GM23338 (cell line): ENCODE measurements at regions not wholly inside any gene's neighbourhood (a gene's known extent, or its start where the extent isn't known, plus 50 kb on each side); places are given as distances from the start of the nearest gene placed in this dataset.

ENCODE experiments used
- ATAC-seq: fragments of 200-7000 bp; cut with Tn5 transposase; 3 replicates; pipeline ENCODE4 v1.9.1; 2020
- DNase-seq: peaks from one replicate; pipeline ENCODE4 v3.0.0-alpha.2; 2015; ENCODE audit warnings: low spot score
- H2AFZ ChIP-seq: fragments of 200-600 bp; sonication (generic); 2 replicates; pipeline ENCODE4 v1.8.0; 2016; ENCODE audit warnings: antibody characterized with exemption, mild to moderate bottlenecking, moderate library complexity
- H3F3A ChIP-seq: fragments of 200-600 bp; sonication (generic); replicated peaks from 2 replicates; pipeline ENCODE4 v1.8.0; 2017; ENCODE audit warnings: antibody characterized with exemption, mixed run types, low read depth
- H3K27ac ChIP-seq: fragments of 200-600 bp; sonication (generic); 2 replicates; pipeline ENCODE4 v1.6.1; 2016; ENCODE audit warnings: low read depth
- H3K27me3 ChIP-seq: fragments of 200-600 bp; sonication (generic); 2 replicates; pipeline ENCODE4 v1.8.0; 2016; ENCODE audit warnings: mild to moderate bottlenecking, mixed run types, moderate library complexity; ENCODE audit not compliant: insufficient read depth
- H3K36me3 ChIP-seq: fragments of 200-600 bp; sonication (generic); 2 replicates; pipeline ENCODE4 v1.8.0; 2016; ENCODE audit warnings: mild to moderate bottlenecking; ENCODE audit not compliant: insufficient read depth
- H3K4me1 ChIP-seq: fragments of 200-600 bp; sonication (generic); 2 replicates; pipeline ENCODE4 v1.8.0; 2016; ENCODE audit warnings: mild to moderate bottlenecking, moderate library complexity; ENCODE audit not compliant: insufficient read depth
- H3K4me2 ChIP-seq: fragments of 200-600 bp; sonication (generic); 2 replicates; pipeline ENCODE4 v1.7.1; 2017; ENCODE audit warnings: mixed run types
- H3K4me3 ChIP-seq: fragments of 200-600 bp; sonication (generic); 2 replicates; pipeline ENCODE4 v1.6.1; 2016; ENCODE audit warnings: mixed run types
- H3K79me2 ChIP-seq: fragments of 200-600 bp; sonication (generic); replicated peaks from 2 replicates; pipeline ENCODE4 v1.8.0; 2017; ENCODE audit warnings: mild to moderate bottlenecking; ENCODE audit not compliant: insufficient read depth
- H3K9me2 ChIP-seq: fragments of 200-600 bp; sonication (generic); 2 replicates; pipeline ENCODE4 v1.8.0; 2017; ENCODE audit not compliant: insufficient read depth
- H4K20me1 ChIP-seq: fragments of 200-600 bp; sonication (generic); replicated peaks from 2 replicates; pipeline ENCODE4 v1.8.0; 2017; ENCODE audit warnings: mild to moderate bottlenecking; ENCODE audit not compliant: insufficient read depth
- H3K27ac Mint-ChIP-seq: 2 replicates; pipeline ENCODE4 v1.8.0; 2020; ENCODE audit warnings: inconsistent platforms, mild to moderate bottlenecking, moderate library complexity, mixed read lengths
- H3K27me3 Mint-ChIP-seq: 3 replicates; pipeline ENCODE4 v1.8.0; 2022; ENCODE audit warnings: low read depth, mild to moderate bottlenecking, moderate library complexity, mixed read lengths, inconsistent platforms; ENCODE audit not compliant: insufficient read depth, poor library complexity
- H3K36me3 Mint-ChIP-seq: 3 replicates; pipeline ENCODE4 v1.8.0; 2021; ENCODE audit warnings: low read depth, mild to moderate bottlenecking, inconsistent platforms, moderate library complexity, mixed read lengths
- H3K4me1 Mint-ChIP-seq: 3 replicates; pipeline ENCODE4 v1.8.0; 2020; ENCODE audit warnings: mild to moderate bottlenecking, inconsistent platforms, mixed read lengths
- H3K4me3 Mint-ChIP-seq: 3 replicates; pipeline ENCODE4 v1.8.0; 2021; ENCODE audit warnings: moderate library complexity, mild to moderate bottlenecking, inconsistent platforms, mixed read lengths
- H3K9me3 Mint-ChIP-seq: 3 replicates; pipeline ENCODE4 v1.8.0; 2020; ENCODE audit warnings: moderate library complexity, mild to moderate bottlenecking, inconsistent platforms, mixed read lengths
- CREB1 ChIP-seq: fragments of 250-450 bp; sonication (Bioruptor Pico); IDR thresholded peaks from 2 replicates; pipeline ENCODE4 v1.5.0; 2020; ENCODE audit warnings: low read depth, mild to moderate bottlenecking, moderate library complexity
- EZH2 ChIP-seq: fragments of 200-600 bp; sonication (generic); IDR thresholded peaks from one replicate; pipeline ENCODE4 v1.8.0; 2017; ENCODE audit warnings: antibody characterized with exemption, mild to moderate bottlenecking, low read depth; ENCODE audit not compliant: unreplicated experiment
- EZH2phosphoT487 ChIP-seq: fragments of 200-600 bp; sonication (generic); IDR thresholded peaks from one replicate; pipeline ENCODE4 v1.8.1; 2018; ENCODE audit warnings: antibody characterized with exemption; ENCODE audit not compliant: unreplicated experiment
- NANOG ChIP-seq: IDR thresholded peaks from 2 replicates; pipeline ENCODE4 v1.6.1; 2016; ENCODE audit warnings: antibody characterized with exemption, borderline replicate concordance
- POLR2AphosphoS5 ChIP-seq: IDR thresholded peaks from 2 replicates; pipeline ENCODE4 v1.6.1; 2016; ENCODE audit warnings: antibody characterized with exemption, low read depth
- STAT1 ChIP-seq: IDR thresholded peaks from one replicate; pipeline ENCODE4 v1.6.1; 2016; ENCODE audit warnings: antibody characterized with exemption; ENCODE audit not compliant: unreplicated experiment
- ZNF114 ChIP-seq: fragments of 250-450 bp; sonication (Bioruptor Pico); IDR thresholded peaks from 2 replicates; pipeline ENCODE4 v1.5.0; 2020; ENCODE audit warnings: mild to moderate bottlenecking, moderate library complexity
- ZNF331 ChIP-seq: fragments of 250-450 bp; sonication (Bioruptor Pico); IDR thresholded peaks from 2 replicates; pipeline ENCODE4 v1.5.0; 2020; ENCODE audit warnings: low read depth, mild to moderate bottlenecking, moderate library complexity
- TF ChIP-seq, protein P1 (sequence below): IDR thresholded peaks from one replicate; pipeline ENCODE4 v1.6.1; 2018; ENCODE audit warnings: antibody characterized with exemption; ENCODE audit not compliant: unreplicated experiment
- TF ChIP-seq, protein P2 (sequence below), 2 experiments: fragments of 200-600 bp in 1 of 2; sonication (generic) in 1 of 2; conservative IDR thresholded peaks; 2 replicates each; pipeline versions ENCODE4 v1.5.1 to v1.6.1; 2016 to 2017; ENCODE audit warnings: antibody characterized with exemption in 2 of 2, low read depth in 2 of 2, mild to moderate bottlenecking in 2 of 2, moderate library complexity in 1 of 2
- TF ChIP-seq, protein P3 (sequence below): IDR thresholded peaks from 2 replicates; pipeline ENCODE4 v1.6.1; 2016; ENCODE audit warnings: antibody characterized with exemption

DNA sequence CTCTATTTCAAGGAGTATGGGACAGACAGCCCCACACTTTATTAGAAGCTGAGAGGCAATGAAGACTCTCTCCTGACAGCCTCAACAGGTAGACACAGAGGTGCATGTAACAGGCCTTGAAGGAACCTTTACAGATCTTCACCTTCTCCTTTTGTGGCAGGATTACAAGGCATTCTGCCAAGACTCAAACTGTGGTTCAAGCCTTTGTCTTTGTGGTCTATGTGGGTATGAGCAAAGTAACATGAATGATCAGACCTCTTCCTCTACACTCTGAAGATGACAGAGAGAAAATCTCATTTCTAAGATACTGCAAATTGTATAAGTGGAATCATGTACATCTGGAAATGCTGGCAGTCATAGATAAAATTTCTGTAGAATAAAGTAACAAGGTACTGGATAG, 346.9 kb downstream of the CDH9 start (continued):
- TF ChIP-seq STAT1, result no peak
- TF ChIP-seq, protein P1, sequence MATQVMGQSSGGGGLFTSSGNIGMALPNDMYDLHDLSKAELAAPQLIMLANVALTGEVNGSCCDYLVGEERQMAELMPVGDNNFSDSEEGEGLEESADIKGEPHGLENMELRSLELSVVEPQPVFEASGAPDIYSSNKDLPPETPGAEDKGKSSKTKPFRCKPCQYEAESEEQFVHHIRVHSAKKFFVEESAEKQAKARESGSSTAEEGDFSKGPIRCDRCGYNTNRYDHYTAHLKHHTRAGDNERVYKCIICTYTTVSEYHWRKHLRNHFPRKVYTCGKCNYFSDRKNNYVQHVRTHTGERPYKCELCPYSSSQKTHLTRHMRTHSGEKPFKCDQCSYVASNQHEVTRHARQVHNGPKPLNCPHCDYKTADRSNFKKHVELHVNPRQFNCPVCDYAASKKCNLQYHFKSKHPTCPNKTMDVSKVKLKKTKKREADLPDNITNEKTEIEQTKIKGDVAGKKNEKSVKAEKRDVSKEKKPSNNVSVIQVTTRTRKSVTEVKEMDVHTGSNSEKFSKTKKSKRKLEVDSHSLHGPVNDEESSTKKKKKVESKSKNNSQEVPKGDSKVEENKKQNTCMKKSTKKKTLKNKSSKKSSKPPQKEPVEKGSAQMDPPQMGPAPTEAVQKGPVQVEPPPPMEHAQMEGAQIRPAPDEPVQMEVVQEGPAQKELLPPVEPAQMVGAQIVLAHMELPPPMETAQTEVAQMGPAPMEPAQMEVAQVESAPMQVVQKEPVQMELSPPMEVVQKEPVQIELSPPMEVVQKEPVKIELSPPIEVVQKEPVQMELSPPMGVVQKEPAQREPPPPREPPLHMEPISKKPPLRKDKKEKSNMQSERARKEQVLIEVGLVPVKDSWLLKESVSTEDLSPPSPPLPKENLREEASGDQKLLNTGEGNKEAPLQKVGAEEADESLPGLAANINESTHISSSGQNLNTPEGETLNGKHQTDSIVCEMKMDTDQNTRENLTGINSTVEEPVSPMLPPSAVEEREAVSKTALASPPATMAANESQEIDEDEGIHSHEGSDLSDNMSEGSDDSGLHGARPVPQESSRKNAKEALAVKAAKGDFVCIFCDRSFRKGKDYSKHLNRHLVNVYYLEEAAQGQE, result no peak
- TF ChIP-seq, protein P2, sequence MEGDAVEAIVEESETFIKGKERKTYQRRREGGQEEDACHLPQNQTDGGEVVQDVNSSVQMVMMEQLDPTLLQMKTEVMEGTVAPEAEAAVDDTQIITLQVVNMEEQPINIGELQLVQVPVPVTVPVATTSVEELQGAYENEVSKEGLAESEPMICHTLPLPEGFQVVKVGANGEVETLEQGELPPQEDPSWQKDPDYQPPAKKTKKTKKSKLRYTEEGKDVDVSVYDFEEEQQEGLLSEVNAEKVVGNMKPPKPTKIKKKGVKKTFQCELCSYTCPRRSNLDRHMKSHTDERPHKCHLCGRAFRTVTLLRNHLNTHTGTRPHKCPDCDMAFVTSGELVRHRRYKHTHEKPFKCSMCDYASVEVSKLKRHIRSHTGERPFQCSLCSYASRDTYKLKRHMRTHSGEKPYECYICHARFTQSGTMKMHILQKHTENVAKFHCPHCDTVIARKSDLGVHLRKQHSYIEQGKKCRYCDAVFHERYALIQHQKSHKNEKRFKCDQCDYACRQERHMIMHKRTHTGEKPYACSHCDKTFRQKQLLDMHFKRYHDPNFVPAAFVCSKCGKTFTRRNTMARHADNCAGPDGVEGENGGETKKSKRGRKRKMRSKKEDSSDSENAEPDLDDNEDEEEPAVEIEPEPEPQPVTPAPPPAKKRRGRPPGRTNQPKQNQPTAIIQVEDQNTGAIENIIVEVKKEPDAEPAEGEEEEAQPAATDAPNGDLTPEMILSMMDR (conservative IDR thresholded peaks at IDR 0.05; ENCODE audit: low read depth in 2 of 2), result no peak

DNA sequence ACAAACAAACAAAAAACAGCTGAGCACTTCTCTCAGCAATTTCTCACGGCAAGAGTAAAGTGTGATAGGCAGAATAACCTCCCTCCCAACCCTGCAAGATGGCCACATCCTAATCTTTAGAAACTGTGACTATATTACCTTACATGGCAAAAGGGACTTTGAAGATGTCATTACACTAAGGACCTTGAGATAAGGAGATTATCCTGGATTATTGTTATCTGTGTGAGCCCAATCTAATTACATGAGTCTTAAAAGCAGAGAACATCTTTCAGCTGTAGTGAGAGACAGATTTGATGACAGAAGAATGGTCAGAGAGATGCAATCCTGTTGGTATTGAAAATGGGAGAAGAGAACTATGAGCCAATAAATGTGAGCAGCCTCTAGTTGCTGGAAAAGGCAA, 347.9 kb downstream of the CDH9 start:
- Mint-ChIP-seq H3K9me3 (no peaks in the 10 kb centered on the region), H3K27ac (no peak overlapping the region), H3K4me3 (no peak overlapping the region), H3K36me3 (no peaks in the 10 kb centered on the region), H3K4me1 (no peaks in the 10 kb centered on the region), H3K27me3 (no peaks in the 10 kb centered on the region)
- TF ChIP-seq ZNF331 (CRISPR knock-in tag) (no peak), NANOG (no peak), STAT1 (no peak), EZH2 (no peak)
- no peaks in the 10 kb centered on the region for H3K79me2 ChIP-seq
- ATAC-seq (no peak), DNase-seq (no peak)
- no peak overlapping the region for H3K4me3 ChIP-seq
- H3K27ac ChIP-seq, result no peak overlapping the region
- no peaks in the 10 kb centered on the region for H3F3A ChIP-seq
- H3K9me2 ChIP-seq, result no peaks in the 10 kb centered on the region
- H4K20me1 ChIP-seq, result no peaks in the 10 kb centered on the region
- no peak overlapping the region for H3K4me2 ChIP-seq
- H3K4me1 ChIP-seq, result no peaks in the 10 kb centered on the region
- H3K27me3 ChIP-seq, result no peaks in the 10 kb centered on the region
- no peak overlapping the region for H2AFZ ChIP-seq
- H3K36me3 ChIP-seq, result no peaks in the 10 kb centered on the region

DNA sequence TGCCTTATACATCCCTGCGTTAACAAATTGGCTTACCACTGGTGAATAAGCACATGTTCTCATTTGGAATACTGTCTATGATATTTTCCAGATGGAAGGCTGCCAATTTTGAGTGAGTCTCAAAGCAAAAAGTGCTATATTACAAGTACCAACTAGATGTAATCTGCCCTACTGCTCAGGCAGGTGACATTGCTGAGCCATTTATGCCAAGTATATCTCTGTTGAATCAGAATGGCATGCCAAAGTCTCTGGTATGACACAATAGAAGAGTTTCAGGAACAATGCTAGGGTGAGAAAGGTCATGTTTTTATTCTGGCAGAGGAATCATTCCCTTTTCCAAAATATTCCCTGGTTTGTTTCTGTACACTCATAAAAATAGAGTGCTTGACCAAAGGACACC, 356.5 kb downstream of the CDH9 start:
- H2AFZ ChIP-seq, result no peak overlapping the region
- H3F3A ChIP-seq, result no peaks in the 10 kb centered on the region
- no peaks in the 10 kb centered on the region for H3K4me1 ChIP-seq
- no peak for ATAC-seq
- no peaks in the 10 kb centered on the region for H3K79me2 ChIP-seq
- no peak overlapping the region for H3K27ac ChIP-seq
- no peak overlapping the region for H3K4me3 ChIP-seq
- no peak for DNase-seq
- H3K4me2 ChIP-seq, result no peak overlapping the region
- H4K20me1 ChIP-seq, result no peaks in the 10 kb centered on the region
- H3K36me3 Mint-ChIP-seq, result peaks cover 5% of the 10 kb centered on the region; the same call in 2 of the 3 replicates
- H3K27ac Mint-ChIP-seq, result no peak overlapping the region
- H3K4me1 Mint-ChIP-seq, result no peaks in the 10 kb centered on the region
- H3K27me3 Mint-ChIP-seq, result no peaks in the 10 kb centered on the region
- H3K36me3 ChIP-seq, result no peaks in the 10 kb centered on the region
- no peaks in the 10 kb centered on the region for H3K27me3 ChIP-seq
- peaks cover 8% of the 10 kb centered on the region; the same call in 1 of the 2 replicates for H3K9me2 ChIP-seq
- H3K9me3 Mint-ChIP-seq, result peaks cover 16% of the 10 kb centered on the region
- H3K4me3 Mint-ChIP-seq, result no peak overlapping the region
- TF ChIP-seq, protein P2 (conservative IDR thresholded peaks at IDR 0.05; ENCODE audit: low read depth in 2 of 2), result no peak
- TF ChIP-seq EZH2phosphoT487 (no peak), NANOG (no peak), POLR2AphosphoS5 (no peak), CREB1 (CRISPR knock-in tag) (no peak), ZNF114 (CRISPR knock-in tag) (no peak), STAT1 (no peak)
- TF ChIP-seq, protein P3, sequence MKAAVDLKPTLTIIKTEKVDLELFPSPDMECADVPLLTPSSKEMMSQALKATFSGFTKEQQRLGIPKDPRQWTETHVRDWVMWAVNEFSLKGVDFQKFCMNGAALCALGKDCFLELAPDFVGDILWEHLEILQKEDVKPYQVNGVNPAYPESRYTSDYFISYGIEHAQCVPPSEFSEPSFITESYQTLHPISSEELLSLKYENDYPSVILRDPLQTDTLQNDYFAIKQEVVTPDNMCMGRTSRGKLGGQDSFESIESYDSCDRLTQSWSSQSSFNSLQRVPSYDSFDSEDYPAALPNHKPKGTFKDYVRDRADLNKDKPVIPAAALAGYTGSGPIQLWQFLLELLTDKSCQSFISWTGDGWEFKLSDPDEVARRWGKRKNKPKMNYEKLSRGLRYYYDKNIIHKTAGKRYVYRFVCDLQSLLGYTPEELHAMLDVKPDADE, result no peak
- TF ChIP-seq, protein P1, result no peak
